GM12892 (cell line): ENCODE measurements at regions not wholly inside any gene's neighbourhood (a gene's known extent, or its start where the extent isn't known, plus 50 kb on each side); places are given as distances from the start of the nearest gene placed in this dataset.

Experiments
- POLR2A ChIP-seq: IDR thresholded peaks from 2 replicates; pipeline ENCODE4 v1.6.1; 2011; ENCODE audit warnings: low read depth, low read length, control low read depth
- POLR2AphosphoS5 ChIP-seq: IDR thresholded peaks from 2 replicates; pipeline ENCODE4 v1.6.1; 2011; ENCODE audit warnings: low read depth, low read length, control low read depth
- TAF1 ChIP-seq: IDR thresholded peaks from 2 replicates; pipeline ENCODE4 v1.6.1; 2011; ENCODE audit warnings: low read depth, mild to moderate bottlenecking, control low read depth, low read length, borderline replicate concordance

- TF ChIP-seq POLR2AphosphoS5 (no peak), POLR2A (no peak), TAF1 (no peak)
Observed at GRCh38 chr2:217711188-217711587, 291.6 kb downstream of the TNS1 start.
